ENCODE measurements at regions not wholly inside any gene's neighbourhood (a gene's known extent, or its start where the extent isn't known, plus 50 kb on each side); places are given as distances from the start of the nearest gene placed in this dataset.

DNA sequence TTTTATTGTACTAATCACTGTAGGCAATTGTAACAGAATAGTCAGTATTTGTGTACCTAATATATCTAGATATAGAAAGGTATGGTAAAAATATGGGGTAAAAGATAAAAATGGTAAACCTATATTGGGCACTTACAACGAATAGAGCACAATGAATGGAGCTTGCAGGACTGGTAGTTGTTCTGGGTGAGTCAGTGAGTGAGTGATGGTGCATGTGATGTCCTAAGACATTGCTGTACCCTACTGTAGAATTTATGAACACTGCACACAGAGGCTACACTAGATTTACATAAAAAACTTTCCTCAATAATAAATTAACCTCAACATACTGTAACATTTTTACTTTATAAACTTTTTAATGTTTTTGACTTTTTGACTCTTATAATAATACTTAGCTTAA lies 274.3 kb upstream of the PPP2R3A start:
- no peak for TF ChIP-seq CTCF (IDR thresholded peaks at IDR 0.05)
- no peak for TF ChIP-seq POLR2A (IDR thresholded peaks at IDR 0.05)
